ENCODE measurements at regions not wholly inside any gene's neighbourhood (a gene's known extent, or its start where the extent isn't known, plus 50 kb on each side); places are given as distances from the start of the nearest gene placed in this dataset.

DNA sequence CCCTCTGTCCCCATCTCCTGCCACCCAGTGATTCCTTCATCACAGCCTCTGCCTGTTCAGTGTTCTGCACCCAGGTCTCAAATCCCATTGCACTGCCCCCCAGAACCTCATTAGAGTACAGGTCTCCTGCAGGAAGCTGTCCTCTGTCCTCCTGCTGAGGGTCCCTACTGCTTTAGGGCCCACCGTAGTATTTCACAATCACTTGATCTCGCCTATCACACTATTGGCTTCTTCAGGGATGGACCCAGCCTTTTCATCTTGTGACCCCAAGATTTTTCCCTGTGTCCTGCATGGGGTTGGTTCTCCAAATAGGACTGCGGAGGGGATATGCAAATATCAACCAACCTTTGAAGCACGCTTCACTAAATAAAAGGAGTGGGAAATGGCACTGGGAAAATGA lies 331.1 kb upstream of the AJAP1 start:
- no peak for TF ChIP-seq POLR2AphosphoS5 (IDR thresholded peaks at IDR 0.05)
- TF ChIP-seq EP300 (IDR thresholded peaks at IDR 0.05): no peak
- no peak for TF ChIP-seq CTCF (IDR thresholded peaks at IDR 0.05)
- TF ChIP-seq POLR2A (IDR thresholded peaks at IDR 0.05): no peak
- Histone ChIP-seq H3K27ac (no peak overlapping the region), H3K27me3 (peaks cover 0 to 32% (median 0%) of the 10 kb centered on the region in 3 donors), H3K4me3 (no peak overlapping the region), H3K36me3 (no peaks in the 10 kb centered on the region), H3K4me1 (no peaks in the 10 kb centered on the region), H3K9me3 (no peaks in the 10 kb centered on the region)
- intact Hi-C loops (cut with DNase I; ENCODE audit: low total_unique reads): no loop called here
- WGBS, 5 donors: 76 to 86% (median 78%) methylated on average over 4 of the region's 4 CpGs
- DNase-seq: no peak

- Histone ChIP-seq H3K4me3 (no peak overlapping the region), H3K27me3 (peaks cover 0 to 36% (median 4%) of the 10 kb centered on the region in 3 donors), H3K4me1 (no peaks in the 10 kb centered on the region), H3K36me3 (no peaks in the 10 kb centered on the region), H3K9me3 (no peaks in the 10 kb centered on the region), H3K27ac (no peak overlapping the region)
- WGBS, 5 donors: 73 to 87% (median 82%) methylated on average over 9 of the region's 9 CpGs
- intact Hi-C loops (cut with DNase I; ENCODE audit: low total_unique reads): no loop called here
- DNase-seq: no peak
- no peak for TF ChIP-seq POLR2AphosphoS5 (IDR thresholded peaks at IDR 0.05)
- no peak for TF ChIP-seq POLR2A (IDR thresholded peaks at IDR 0.05)
- TF ChIP-seq EP300 (IDR thresholded peaks at IDR 0.05): no peak
- no peak for TF ChIP-seq CTCF (IDR thresholded peaks at IDR 0.05)
Measured at GRCh38 chr1:4324525-4324924, 329.9 kb upstream of the AJAP1 start.

- H3K9me3 ChIP-seq: no peaks in the 10 kb centered on the region
- H3K27me3 ChIP-seq: peaks cover 0 to 44% (median 4%) of the 10 kb centered on the region in 3 donors
- intact Hi-C loops (cut with DNase I; ENCODE audit: low total_unique reads): no loop called here
- TF ChIP-seq POLR2A (IDR thresholded peaks at IDR 0.05) (no peak), CTCF (IDR thresholded peaks at IDR 0.05) (no peak), POLR2AphosphoS5 (IDR thresholded peaks at IDR 0.05) (no peak), EP300 (IDR thresholded peaks at IDR 0.05) (no peak)
- H3K4me3 ChIP-seq: no peak overlapping the region
- H3K4me1 ChIP-seq: no peaks in the 10 kb centered on the region
- no peaks in the 10 kb centered on the region for H3K36me3 ChIP-seq
- H3K27ac ChIP-seq: no peak overlapping the region
- 55 to 78% (median 63%) methylated on average over 2 of the region's 2 CpGs for WGBS, 5 donors
- no peak for DNase-seq
Measured at GRCh38 chr1:4327142-4327541, 327.3 kb upstream of the AJAP1 start.

DNA sequence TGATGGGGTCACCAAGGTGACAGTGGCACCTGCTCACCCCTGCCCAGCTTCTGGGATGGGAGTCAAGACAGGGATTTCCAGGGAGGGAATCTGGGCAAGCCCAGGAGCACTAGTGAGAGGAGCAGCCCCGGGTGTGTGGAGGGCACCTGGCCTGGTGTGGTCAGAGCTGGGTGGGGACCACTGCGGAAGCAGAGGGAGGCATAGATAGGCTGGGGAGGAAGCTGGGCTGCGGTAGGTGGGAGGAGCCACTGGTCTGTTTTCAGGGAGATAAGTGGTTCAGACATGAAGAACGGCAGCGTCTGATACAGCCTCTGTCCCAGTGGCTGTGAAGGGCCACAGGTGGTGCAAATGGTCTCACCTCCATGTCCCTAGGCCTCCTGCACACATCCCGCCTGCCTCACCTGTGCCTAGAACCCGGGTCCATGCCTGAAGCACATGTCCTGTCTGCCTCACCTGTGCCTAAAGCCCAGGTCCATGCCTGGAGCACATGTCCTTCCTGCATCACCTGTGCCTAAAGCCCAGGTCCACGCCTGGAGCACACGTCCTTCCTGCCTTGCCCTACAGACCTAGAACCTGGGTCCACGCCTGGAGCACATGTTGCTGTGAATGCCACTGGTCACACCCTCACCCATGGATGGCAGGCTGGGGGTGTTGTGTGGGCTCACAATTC lies 325.9 kb upstream of the AJAP1 start:
- no peak for TF ChIP-seq EP300 (IDR thresholded peaks at IDR 0.05)
- no peak for TF ChIP-seq POLR2A (IDR thresholded peaks at IDR 0.05)
- DNase-seq: no peak
- intact Hi-C loops (cut with DNase I; ENCODE audit: low total_unique reads): no loop called here
- peaks cover 0 to 47% (median 4%) of the 10 kb centered on the region in 3 donors for H3K27me3 ChIP-seq
- H3K4me1 ChIP-seq: no peaks in the 10 kb centered on the region
- no peak overlapping the region for H3K4me3 ChIP-seq
- no peak overlapping the region for H3K27ac ChIP-seq
- 62 to 77% (median 75%) methylated on average over 8 to 10 of the region's 10 CpGs for WGBS, 5 donors
- H3K36me3 ChIP-seq: no peaks in the 10 kb centered on the region
- H3K9me3 ChIP-seq: peaks cover 0 to 4% (median under 1%) of the 10 kb centered on the region in 4 donors
